Lower leg skin (tissue), 4 donors: ENCODE measurements at regions not wholly inside any gene's neighbourhood (a gene's known extent, or its start where the extent isn't known, plus 50 kb on each side); places are given as distances from the start of the nearest gene placed in this dataset.

Experiments used
- DNase-seq, 2 donors: peaks; one replicate each; pipeline ENCODE4 v3.0.0-alpha.2; 2019; ENCODE audit warnings: low spot score in 2 of 2
- H3K4me3 ChIP-seq: fragments of 200-600 bp; sonication (generic); 2 replicates; pipeline ENCODE4 v1.5.1; 2017; ENCODE audit warnings: mild to moderate bottlenecking, low read depth; ENCODE audit not compliant: poor library complexity, severe bottlenecking
- POLR2A ChIP-seq, 2 donors: fragments of 450-650 bp; IDR thresholded peaks; one replicate each; pipeline ENCODE4 v1.6.1; 2016 to 2017; ENCODE audit warnings: antibody characterized with exemption in 2 of 2, mild to moderate bottlenecking in 1 of 2, moderate library complexity in 1 of 2
- WGBS, 2 donors: methylation state at CpG; one replicate each; pipeline ENCODE4 v1.1.5; 2018; 5-methylcytosine and 5-hydroxymethylcytosine counted together
- intact Hi-C: fragments of 100-400 bp; cut with DNase I; formaldehyde crosslinking; loops from one replicate; pipeline ENCODE4 v1.15.0; 2023; ENCODE audit warnings: low total_unique reads
- TF ChIP-seq, protein P1 (sequence below), 3 donors: fragments of 450-650 bp; IDR thresholded peaks; one replicate each; pipeline ENCODE4 v1.5.1; 2016; ENCODE audit warnings: antibody characterized with exemption in 3 of 3, mild to moderate bottlenecking in 3 of 3, moderate library complexity in 2 of 3

GRCh38 chr18:7476386-7476785, 90.7 kb upstream of the PTPRM start:
- no peak for DNase-seq
- 70 to 75% methylated on average over 6 of the region's 6 CpGs for WGBS, 2 donors
- intact Hi-C loops, result no loop called here
- TF ChIP-seq, protein P1, sequence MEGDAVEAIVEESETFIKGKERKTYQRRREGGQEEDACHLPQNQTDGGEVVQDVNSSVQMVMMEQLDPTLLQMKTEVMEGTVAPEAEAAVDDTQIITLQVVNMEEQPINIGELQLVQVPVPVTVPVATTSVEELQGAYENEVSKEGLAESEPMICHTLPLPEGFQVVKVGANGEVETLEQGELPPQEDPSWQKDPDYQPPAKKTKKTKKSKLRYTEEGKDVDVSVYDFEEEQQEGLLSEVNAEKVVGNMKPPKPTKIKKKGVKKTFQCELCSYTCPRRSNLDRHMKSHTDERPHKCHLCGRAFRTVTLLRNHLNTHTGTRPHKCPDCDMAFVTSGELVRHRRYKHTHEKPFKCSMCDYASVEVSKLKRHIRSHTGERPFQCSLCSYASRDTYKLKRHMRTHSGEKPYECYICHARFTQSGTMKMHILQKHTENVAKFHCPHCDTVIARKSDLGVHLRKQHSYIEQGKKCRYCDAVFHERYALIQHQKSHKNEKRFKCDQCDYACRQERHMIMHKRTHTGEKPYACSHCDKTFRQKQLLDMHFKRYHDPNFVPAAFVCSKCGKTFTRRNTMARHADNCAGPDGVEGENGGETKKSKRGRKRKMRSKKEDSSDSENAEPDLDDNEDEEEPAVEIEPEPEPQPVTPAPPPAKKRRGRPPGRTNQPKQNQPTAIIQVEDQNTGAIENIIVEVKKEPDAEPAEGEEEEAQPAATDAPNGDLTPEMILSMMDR (IDR thresholded peaks at IDR 0.05), result no peak
- no peak for TF ChIP-seq POLR2A (IDR thresholded peaks at IDR 0.05)
- H3K4me3 ChIP-seq, result no peak overlapping the region

DNA sequence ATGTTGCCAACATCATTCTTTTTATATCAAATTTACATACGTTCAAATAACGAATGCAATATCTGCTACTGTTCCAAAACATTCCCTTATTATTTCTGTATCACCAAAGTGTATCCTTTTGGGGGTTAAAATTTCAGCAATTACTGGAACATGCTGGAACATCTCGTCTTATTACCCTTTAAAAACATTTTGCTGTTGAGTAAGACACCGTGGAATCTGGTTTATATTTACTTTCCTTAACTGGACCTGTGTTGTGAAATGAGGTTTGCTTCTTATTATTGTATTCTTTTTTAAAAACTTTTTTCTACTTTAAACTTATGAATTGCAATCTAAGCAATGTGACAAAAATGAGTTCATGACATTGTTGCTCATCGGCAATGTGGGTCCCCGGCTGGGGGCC, 87.4 kb upstream of the PTPRM start:
- no peak overlapping the region for H3K4me3 ChIP-seq

DNA sequence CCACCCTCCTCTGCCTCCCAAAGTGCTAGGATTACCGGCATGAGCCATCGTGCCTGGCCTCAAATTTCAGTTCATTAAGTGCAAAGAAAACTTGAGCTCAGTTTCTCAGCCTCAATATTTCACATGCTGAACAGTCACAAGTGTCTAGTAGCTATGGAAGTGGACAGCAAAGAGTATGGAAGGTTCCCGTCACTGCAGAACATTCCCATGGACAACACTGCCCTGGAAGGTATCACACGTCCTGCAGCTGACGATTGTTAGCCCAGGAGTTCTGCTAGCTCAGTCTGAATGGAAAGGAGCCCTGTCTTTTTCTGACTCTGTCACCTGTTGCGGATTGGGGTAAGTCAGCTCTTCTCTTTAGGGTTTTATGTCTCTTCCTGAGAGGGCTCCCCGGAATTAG, 86.2 kb upstream of the PTPRM start:
- H3K4me3 ChIP-seq, result no peak overlapping the region
- TF ChIP-seq POLR2A (IDR thresholded peaks at IDR 0.05), result no peak
- TF ChIP-seq, protein P1 (IDR thresholded peaks at IDR 0.05), result no peak
- no peak for DNase-seq
- intact Hi-C loops, result no loop called here
- 90 to 92% methylated on average over 7 of the region's 7 CpGs for WGBS, 2 donors

More for the DNA sequence above, 87.4 kb upstream of the PTPRM start:
- no peak for DNase-seq
- 51 to 52% methylated on average over 6 of the region's 6 CpGs for WGBS, 2 donors
- TF ChIP-seq, protein P1 (IDR thresholded peaks at IDR 0.05), result no peak
- TF ChIP-seq POLR2A (IDR thresholded peaks at IDR 0.05), result no peak
- intact Hi-C loops, result no loop called here

GRCh38 chr18:7482342-7482741, 84.8 kb upstream of the PTPRM start:
- no peak for DNase-seq
- TF ChIP-seq, protein P1 (IDR thresholded peaks at IDR 0.05), result no peak
- TF ChIP-seq POLR2A (IDR thresholded peaks at IDR 0.05), result no peak
- no peak overlapping the region for H3K4me3 ChIP-seq
- intact Hi-C loops, result no loop called here

DNA sequence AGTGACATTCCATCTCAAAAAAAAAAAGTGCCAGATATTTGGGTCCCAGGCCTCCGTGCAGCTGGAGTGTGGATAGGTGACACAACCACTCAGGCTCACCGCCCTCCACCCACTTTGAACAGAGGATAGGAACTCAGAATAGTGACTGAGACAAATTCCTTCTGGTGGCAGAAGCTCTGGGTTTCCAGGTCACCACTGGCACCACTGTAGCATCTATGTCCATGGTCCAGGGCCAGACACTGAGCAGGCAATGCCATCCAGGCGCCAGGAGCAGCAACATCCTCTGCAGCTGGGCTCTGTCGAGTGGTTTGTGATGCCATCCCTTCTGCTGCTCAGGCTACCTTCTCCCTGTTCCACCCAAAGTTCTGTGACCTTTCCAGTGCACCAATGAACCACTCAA, 81.5 kb upstream of the PTPRM start:
- intact Hi-C loops, result no loop called here
- no peak overlapping the region for H3K4me3 ChIP-seq
- peak in 1 of 2 donors; percentile 53 for DNase-seq
- TF ChIP-seq, protein P1 (IDR thresholded peaks at IDR 0.05), result no peak
- no peak for TF ChIP-seq POLR2A (IDR thresholded peaks at IDR 0.05)
- 88 to 90% methylated on average over 4 of the region's 4 CpGs for WGBS, 2 donors

DNA sequence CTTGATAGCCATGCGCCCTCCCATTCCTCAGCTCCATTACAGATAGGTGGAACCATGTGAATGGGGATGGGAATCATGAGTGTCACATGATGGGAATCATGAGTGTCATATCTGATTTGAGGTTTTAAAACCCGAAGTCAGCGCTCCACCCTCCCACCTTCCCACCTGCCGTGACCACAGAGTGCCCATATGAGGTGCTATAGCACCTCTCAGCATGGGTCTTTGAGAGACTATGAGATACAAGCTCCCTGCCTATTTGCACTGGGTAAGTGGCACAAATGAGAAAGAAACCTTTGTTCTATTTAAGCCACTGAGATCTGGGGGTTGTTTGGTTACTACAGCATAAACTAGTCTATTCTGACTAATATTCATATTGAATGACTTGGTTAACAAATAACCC, 78.5 kb upstream of the PTPRM start:
- no peak overlapping the region for H3K4me3 ChIP-seq
- no peak for DNase-seq
- WGBS, 2 donors, result 74 to 83% methylated on average over 4 of the region's 4 CpGs
- TF ChIP-seq POLR2A (IDR thresholded peaks at IDR 0.05), result no peak
- TF ChIP-seq, protein P1 (IDR thresholded peaks at IDR 0.05), result no peak
- intact Hi-C loops, result no loop called here
